HG03457 (cell line): ENCODE measurements at regions not wholly inside any gene's neighbourhood (a gene's known extent, or its start where the extent isn't known, plus 50 kb on each side); places are given as distances from the start of the nearest gene placed in this dataset.
"Not testable (repeated sequence)": the region's sequence is repeated elsewhere in the genome, so short reads cannot be mapped to it uniquely, and the experiment has no call there.

Experiments
- ATAC-seq: cut with Tn5 transposase; IDR thresholded peaks from one replicate; pipeline ENCODE4 v1.9.1; 2021; ENCODE audit warnings: moderate number of reproducible peaks; ENCODE audit not compliant: unreplicated experiment

GRCh38 chr7:90053094-90053493 is 101.2 kb upstream of the STEAP1 start:
- ATAC-seq = no peak

GRCh38 chr7:90061077-90061476 is 93.2 kb upstream of the STEAP1 start:
- ATAC-seq = no peak

DNA sequence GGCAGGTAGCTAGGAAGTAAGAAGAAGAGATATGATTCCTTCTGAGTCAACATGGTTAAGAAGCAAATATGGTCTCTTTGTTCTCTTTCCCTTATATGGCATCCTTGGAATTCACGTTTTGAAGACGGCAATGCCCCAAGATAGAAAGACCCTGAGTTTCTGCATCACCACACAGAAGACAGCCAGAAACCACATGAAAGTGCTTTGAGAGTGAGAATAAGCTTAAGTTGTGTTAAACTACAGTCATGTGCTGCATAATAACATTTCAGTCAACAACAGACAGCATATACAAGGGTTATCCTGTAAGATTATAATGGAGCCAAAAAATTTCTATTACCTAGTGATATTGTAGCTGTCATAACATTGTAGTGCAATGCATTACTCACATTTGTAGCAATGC is 89.9 kb upstream of the STEAP1 start:
- ATAC-seq = no peak

DNA sequence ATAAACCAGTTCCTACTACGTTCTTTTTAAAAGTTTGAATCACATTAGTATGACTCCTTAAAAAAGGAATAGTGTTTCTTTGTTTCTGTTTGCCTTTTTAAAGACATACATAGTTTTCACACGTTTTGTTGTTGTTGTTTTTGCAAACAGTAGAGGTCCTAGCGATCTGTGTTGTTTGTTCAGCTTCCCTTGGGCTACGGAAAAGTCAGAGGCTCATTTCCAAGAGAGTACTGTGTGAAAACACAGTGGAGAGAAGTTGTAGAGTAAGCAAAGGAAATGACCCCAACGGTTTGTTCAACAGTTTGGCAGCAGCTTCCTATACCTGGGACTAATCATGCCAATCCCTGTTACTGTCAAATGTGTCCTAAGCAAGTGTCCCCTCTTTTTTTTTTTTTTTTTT is 87.1 kb upstream of the STEAP1 start:
- no peak for ATAC-seq

GRCh38 chr7:90070238-90070637 is 84.0 kb upstream of the STEAP1 start:
- ATAC-seq = not testable (repeated sequence)

GRCh38 chr7:90078921-90079320 is 75.3 kb upstream of the STEAP1 start:
- ATAC-seq = no peak

DNA sequence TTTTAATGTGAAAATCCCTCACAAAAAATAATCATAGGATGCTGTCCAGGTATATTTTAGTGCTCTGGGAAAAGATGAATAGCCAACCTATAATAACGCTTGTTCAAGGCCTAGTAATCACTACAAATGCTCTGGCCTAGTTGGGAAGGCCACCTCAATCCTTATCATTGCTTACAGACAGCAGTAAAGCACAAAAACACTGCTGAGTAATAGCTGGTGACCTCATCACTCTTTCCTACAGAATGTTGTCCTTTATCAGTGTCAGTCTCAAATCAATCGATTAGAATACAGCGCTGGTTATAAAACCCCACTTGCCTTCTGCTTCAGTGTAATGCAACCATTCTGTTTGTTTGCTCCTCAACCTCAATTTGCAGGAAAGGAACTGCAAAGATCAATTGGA is 72.6 kb upstream of the STEAP1 start:
- ATAC-seq = no peak

GRCh38 chr7:90092506-90092905 is 61.8 kb upstream of the STEAP1 start:
- no peak for ATAC-seq

GRCh38 chr7:90094030-90094429 is 60.2 kb upstream of the STEAP1 start:
- ATAC-seq = no peak
